ENCODE measurements at regions not wholly inside any gene's neighbourhood (a gene's known extent, or its start where the extent isn't known, plus 50 kb on each side); places are given as distances from the start of the nearest gene placed in this dataset.
"Not testable (repeated sequence)": the region's sequence is repeated elsewhere in the genome, so short reads cannot be mapped to it uniquely, and the experiment has no call there.

GRCh38 chr1:182331387-182331786 lies 60.2 kb downstream of the GLUL start:
- no peak for DNase-seq (ENCODE audit: low spot score)

GRCh38 chr1:182330303-182330702 lies 61.3 kb downstream of the GLUL start:
- DNase-seq (ENCODE audit: low spot score), result peak; percentile 76

- no peak for DNase-seq (ENCODE audit: low spot score)
These were observed 62.1 kb downstream of the GLUL start for GRCh38 chr1:182329471-182329870.

GRCh38 chr1:182328591-182328990 lies 63.0 kb downstream of the GLUL start:
- no peak for DNase-seq (ENCODE audit: low spot score)

- no peak for DNase-seq (ENCODE audit: low spot score)
These were observed 66.3 kb downstream of the GLUL start for GRCh38 chr1:182325339-182325738.

- not testable (repeated sequence) for DNase-seq (ENCODE audit: low spot score)
These were observed 70.1 kb downstream of the GLUL start for GRCh38 chr1:182321532-182321931.

- DNase-seq (ENCODE audit: low spot score), result no peak
These were observed 73.9 kb downstream of the GLUL start for GRCh38 chr1:182317611-182318161.

GRCh38 chr1:182316454-182316853 lies 75.1 kb downstream of the GLUL start:
- DNase-seq (ENCODE audit: low spot score), result not testable (repeated sequence)

GRCh38 chr1:182315167-182315556 lies 76.4 kb downstream of the GLUL start:
- no peak for DNase-seq (ENCODE audit: low spot score)

- DNase-seq (ENCODE audit: low spot score), result no peak
These were observed 81.8 kb downstream of the GLUL start for GRCh38 chr1:182309631-182310351.

GRCh38 chr1:182308826-182309225 lies 82.8 kb downstream of the GLUL start:
- DNase-seq (ENCODE audit: low spot score), result no peak

GRCh38 chr1:182307486-182307885 lies 84.1 kb downstream of the GLUL start:
- DNase-seq (ENCODE audit: low spot score), result not testable (repeated sequence)

- no peak for DNase-seq (ENCODE audit: low spot score)
These were observed 85.7 kb downstream of the GLUL start for GRCh38 chr1:182305861-182306260.

- DNase-seq (ENCODE audit: low spot score), result no peak
These were observed 87.0 kb downstream of the GLUL start for GRCh38 chr1:182304627-182305026.

GRCh38 chr1:182304218-182304617 lies 87.4 kb downstream of the GLUL start:
- no peak for DNase-seq (ENCODE audit: low spot score)

GRCh38 chr1:182303778-182304177 lies 87.8 kb downstream of the GLUL start:
- no peak for DNase-seq (ENCODE audit: low spot score)

- DNase-seq (ENCODE audit: low spot score), result peak; percentile 59
These were observed 90.0 kb downstream of the GLUL start for GRCh38 chr1:182301467-182302198.

GRCh38 chr1:182301026-182301436 lies 90.6 kb downstream of the GLUL start:
- peak; percentile 61 for DNase-seq (ENCODE audit: low spot score)

- DNase-seq (ENCODE audit: low spot score), result peak; percentile 71
These were observed 91.6 kb downstream of the GLUL start for GRCh38 chr1:182299728-182300616.

GRCh38 chr1:182299054-182299727 lies 92.4 kb downstream of the GLUL start:
- DNase-seq (ENCODE audit: low spot score), result not testable (repeated sequence)

GRCh38 chr1:182297335-182297734 lies 94.3 kb downstream of the GLUL start:
- DNase-seq (ENCODE audit: low spot score), result no peak

GRCh38 chr1:182295697-182296096 lies 95.9 kb downstream of the GLUL start:
- no peak for DNase-seq (ENCODE audit: low spot score)
